Endodermal cell (in vitro differentiated cells): ENCODE measurements at regions not wholly inside any gene's neighbourhood (a gene's known extent, or its start where the extent isn't known, plus 50 kb on each side); places are given as distances from the start of the nearest gene placed in this dataset.

Source experiments
- DNase-seq: peaks from one replicate; pipeline ENCODE4 v3.0.0-alpha.2; 2017
- H3K27ac ChIP-seq: 2 replicates; pipeline ENCODE4 v1.5.1; 2013; ENCODE audit warnings: mild to moderate bottlenecking, low read depth, low read length, moderate library complexity
- H3K27me3 ChIP-seq: 2 replicates; pipeline ENCODE4 v1.6.1; 2013; ENCODE audit warnings: mild to moderate bottlenecking, low read length, moderate library complexity; ENCODE audit not compliant: insufficient read depth, control insufficient read depth, poor library complexity, severe bottlenecking
- H3K36me3 ChIP-seq: 2 replicates; pipeline ENCODE4 v1.7.0; 2013; ENCODE audit warnings: mild to moderate bottlenecking, low read length, moderate library complexity; ENCODE audit not compliant: control insufficient read depth, insufficient read depth
- H3K4me1 ChIP-seq: one replicate; pipeline ENCODE4 v1.7.0; 2013; ENCODE audit warnings: low read length; ENCODE audit not compliant: control insufficient read depth, insufficient read depth
- H3K4me3 ChIP-seq: 2 replicates; pipeline ENCODE4 v1.5.1; 2013; ENCODE audit warnings: mild to moderate bottlenecking, low read length, moderate library complexity
- H3K9ac ChIP-seq: 2 replicates; pipeline ENCODE4 v1.6.1; 2013; ENCODE audit warnings: mild to moderate bottlenecking, low read length, moderate library complexity; ENCODE audit not compliant: poor library complexity, severe bottlenecking; ENCODE audit errors: extremely low read depth
- H3K9me3 ChIP-seq: 2 replicates; pipeline ENCODE4 v1.6.1; 2013; ENCODE audit warnings: mild to moderate bottlenecking, low read length, moderate library complexity; ENCODE audit not compliant: control insufficient read depth
- H3K27ac Mint-ChIP-seq: 2 replicates; pipeline ENCODE4 v1.8.0; 2020; ENCODE audit warnings: mixed read lengths
- H3K27me3 Mint-ChIP-seq: 2 replicates; pipeline ENCODE4 v1.8.0; 2021; ENCODE audit warnings: mild to moderate bottlenecking, mixed read lengths; ENCODE audit not compliant: insufficient read depth
- H3K36me3 Mint-ChIP-seq: 2 replicates; pipeline ENCODE4 v1.8.0; 2020; ENCODE audit warnings: low read depth, mixed read lengths
- H3K4me1 Mint-ChIP-seq: 2 replicates; pipeline ENCODE4 v1.8.0; 2020; ENCODE audit warnings: mixed read lengths
- H3K4me3 Mint-ChIP-seq: 2 replicates; pipeline ENCODE4 v1.8.0; 2020; ENCODE audit warnings: mild to moderate bottlenecking, moderate library complexity, mixed read lengths
- H3K9me3 Mint-ChIP-seq: 2 replicates; pipeline ENCODE4 v1.8.0; 2020; ENCODE audit warnings: mild to moderate bottlenecking, mixed read lengths
- CTCF ChIP-seq: fragments of 200-600 bp; sonication (generic); conservative IDR thresholded peaks from 2 replicates; pipeline ENCODE4 v1.5.0; 2021; ENCODE audit warnings: antibody characterized with exemption, mild to moderate bottlenecking
- WGBS, 2 experiments: methylation state at CpG; one replicate each; pipeline versions ENCODE4 v1.1.5 to v1.1.7; 2013; ENCODE audit warnings: missing lambda C conversion rate in 2 of 2, mixed read lengths in 1 of 2; ENCODE audit not compliant: insufficient coverage in 1 of 2, insufficient read length in 1 of 2; 5-methylcytosine and 5-hydroxymethylcytosine counted together

- H3K27ac Mint-ChIP-seq = no peak overlapping the region
- no peak for DNase-seq
- WGBS, 2 experiments = 98 to 100% methylated on average over 2 to 4 of the region's 4 CpGs
Observed at GRCh38 chr3:178099274-178099673, 437.0 kb upstream of the KCNMB2 start.

GRCh38 chr3:178099862-178100261 lies 436.4 kb upstream of the KCNMB2 start:
- WGBS, 2 experiments = 76% methylated on average over 2 of the region's 2 CpGs; no CpG with 5 or more reads in 1 of the 2 experiments
- no peak overlapping the region for H3K9ac ChIP-seq
- no peak for TF ChIP-seq CTCF
- H3K36me3 ChIP-seq = no peaks in the 10 kb centered on the region
- H3K9me3 ChIP-seq = peaks cover under 1% of the 10 kb centered on the region
- peaks cover 12% of the 10 kb centered on the region for H3K4me1 Mint-ChIP-seq
- no peak overlapping the region for H3K4me3 ChIP-seq
- no peak overlapping the region for H3K27ac ChIP-seq
- peaks cover 5% of the 10 kb centered on the region for H3K9me3 Mint-ChIP-seq
- no peak for DNase-seq
- no peak overlapping the region for H3K4me3 Mint-ChIP-seq
- H3K27ac Mint-ChIP-seq = no peak overlapping the region
- no peaks in the 10 kb centered on the region for H3K27me3 ChIP-seq
- H3K27me3 Mint-ChIP-seq = no peaks in the 10 kb centered on the region
- H3K4me1 ChIP-seq = no peaks in the 10 kb centered on the region
- peaks cover 2% of the 10 kb centered on the region for H3K36me3 Mint-ChIP-seq

More at GRCh38 chr3:178099274-178099673, 437.0 kb upstream of the KCNMB2 start:
- TF ChIP-seq CTCF = no peak
- Histone ChIP-seq H3K27me3 (no peaks in the 10 kb centered on the region), H3K4me3 (no peak overlapping the region), H3K9ac (no peak overlapping the region), H3K36me3 (no peaks in the 10 kb centered on the region), H3K9me3 (peaks cover 4% of the 10 kb centered on the region), H3K27ac (no peak overlapping the region), H3K4me1 (no peaks in the 10 kb centered on the region)
- peaks cover 12% of the 10 kb centered on the region for H3K4me1 Mint-ChIP-seq
- H3K4me3 Mint-ChIP-seq = no peak overlapping the region
- H3K36me3 Mint-ChIP-seq = peaks cover 2% of the 10 kb centered on the region
- H3K27me3 Mint-ChIP-seq = no peaks in the 10 kb centered on the region
- peaks cover 11% of the 10 kb centered on the region for H3K9me3 Mint-ChIP-seq

GRCh38 chr3:178100908-178101307 lies 435.3 kb upstream of the KCNMB2 start:
- H3K4me3 ChIP-seq = no peak overlapping the region
- no peaks in the 10 kb centered on the region for H3K27me3 ChIP-seq
- no peaks in the 10 kb centered on the region for H3K27me3 Mint-ChIP-seq
- peaks cover 12% of the 10 kb centered on the region for H3K4me1 Mint-ChIP-seq
- H3K27ac ChIP-seq = no peak overlapping the region
- DNase-seq = no peak
- H3K27ac Mint-ChIP-seq = no peak overlapping the region
- H3K4me3 Mint-ChIP-seq = no peak overlapping the region
- TF ChIP-seq CTCF = no peak
- no peak overlapping the region for H3K9ac ChIP-seq
- H3K36me3 ChIP-seq = no peaks in the 10 kb centered on the region
- H3K9me3 ChIP-seq = no peaks in the 10 kb centered on the region
- no peaks in the 10 kb centered on the region for H3K9me3 Mint-ChIP-seq
- H3K4me1 ChIP-seq = no peaks in the 10 kb centered on the region
- no peaks in the 10 kb centered on the region for H3K36me3 Mint-ChIP-seq
